ENCODE measurements at regions not wholly inside any gene's neighbourhood (a gene's known extent, or its start where the extent isn't known, plus 50 kb on each side); places are given as distances from the start of the nearest gene placed in this dataset.

GRCh38 chr17:77535435-77535834, 394.7 kb downstream of the SEC14L1 start (continued):
- TF ChIP-seq ZNF600 (tag by site-specific recombination; IDR thresholded peaks at IDR 0.05) (peak; percentile 49; the same call in 1 of the 2 replicates), GLI4 (tag by site-specific recombination; IDR thresholded peaks at IDR 0.05) (no peak), HIC1 (tag by site-specific recombination; IDR thresholded peaks at IDR 0.05) (no peak), ZIC2 (tag by site-specific recombination; IDR thresholded peaks at IDR 0.05) (no peak), IKZF3 (tag by site-specific recombination; IDR thresholded peaks at IDR 0.05) (no peak), ZNF394 (tag by site-specific recombination; IDR thresholded peaks at IDR 0.05; ENCODE audit: borderline replicate concordance) (0 out of 2 replicates have a peak, but pooled peaks have one; percentile 24), ZNF521 (tag by site-specific recombination; IDR thresholded peaks at IDR 0.05) (no peak), ZNF132 (tag by site-specific recombination; IDR thresholded peaks at IDR 0.05; ENCODE audit: borderline replicate concordance) (no peak), ZNF174 (tag by site-specific recombination; IDR thresholded peaks at IDR 0.05) (no peak), ZNF362 (tag by site-specific recombination; IDR thresholded peaks at IDR 0.05) (no peak), MEIS1 (CRISPR knock-in tag; IDR thresholded peaks at IDR 0.05; ENCODE audit: borderline replicate concordance) (no peak), GLIS2 (tag by site-specific recombination; IDR thresholded peaks at IDR 0.05) (no peak), ZNF2 (tag by site-specific recombination; IDR thresholded peaks at IDR 0.05) (no peak), ZNF548 (tag by site-specific recombination; IDR thresholded peaks at IDR 0.05) (0 out of 2 replicates have a peak, but pooled peaks have one; percentile 42), ZNF701 (tag by site-specific recombination; IDR thresholded peaks at IDR 0.05) (no peak), ZBTB7A (tag by site-specific recombination; IDR thresholded peaks at IDR 0.05; ENCODE audit: low read depth) (no peak), ZNF660 (tag by site-specific recombination; IDR thresholded peaks at IDR 0.05) (no peak)

GRCh38 chr17:77535892-77536291, 395.1 kb downstream of the SEC14L1 start:
- CTCF ChIA-PET, result no interaction called here
- no peak overlapping the region for H3K27ac ChIP-seq (ENCODE audit: extremely low read depth, low read depth, low read length)
- no peak for TF ChIP-seq HIC1 (tag by site-specific recombination; IDR thresholded peaks at IDR 0.05)
- TF ChIP-seq ZNF398 (tag by site-specific recombination; IDR thresholded peaks at IDR 0.05), result peak; percentile 42; the same call in 1 of the 2 replicates
- no peak for TF ChIP-seq ZSCAN4 (tag by site-specific recombination; IDR thresholded peaks at IDR 0.05)
- peak; percentile 43; the same call in 1 of the 2 replicates for TF ChIP-seq ZBTB20 (tag by site-specific recombination; IDR thresholded peaks at IDR 0.05)
- TF ChIP-seq ZNF510 (tag by site-specific recombination; IDR thresholded peaks at IDR 0.05; ENCODE audit: insufficient replicate concordance), result no peak
- TF ChIP-seq PRDM1 (tag by site-specific recombination; IDR thresholded peaks at IDR 0.05), result no peak
- TF ChIP-seq ZNF600 (tag by site-specific recombination; IDR thresholded peaks at IDR 0.05), result 0 out of 2 replicates have a peak, but pooled peaks have one; percentile 7
- TF ChIP-seq ZNF692 (tag by site-specific recombination; IDR thresholded peaks at IDR 0.05), result peak; percentile 90
- TF ChIP-seq ZNF223 (tag by site-specific recombination; IDR thresholded peaks at IDR 0.05), result no peak
- TF ChIP-seq ELK4 (IDR thresholded peaks at IDR 0.05; ENCODE audit: borderline replicate concordance, low read depth, low read length), result no peak
- TF ChIP-seq WT1 (tag by site-specific recombination; IDR thresholded peaks at IDR 0.05), result no peak

More at GRCh38 chr17:77535892-77536291, 395.1 kb downstream of the SEC14L1 start:
- Histone ChIP-seq H3K4me3 (ENCODE audit: low read depth, low read length) (no peak overlapping the region), H3K9me3 (ENCODE audit: control insufficient read depth, insufficient read depth, low read depth, low read length) (no peaks in the 10 kb centered on the region), H3K4me1 (ENCODE audit: control insufficient read depth, insufficient read depth, low read length) (no peaks in the 10 kb centered on the region), H3K36me3 (ENCODE audit: control insufficient read depth in 2 of 2, insufficient read depth in 1 of 2, low read length in 2 of 2) (no peaks in the 10 kb centered on the region)
- POLR2A ChIA-PET, result no interaction called here
